ENCODE measurements at regions not wholly inside any gene's neighbourhood (a gene's known extent, or its start where the extent isn't known, plus 50 kb on each side); places are given as distances from the start of the nearest gene placed in this dataset.

DNA sequence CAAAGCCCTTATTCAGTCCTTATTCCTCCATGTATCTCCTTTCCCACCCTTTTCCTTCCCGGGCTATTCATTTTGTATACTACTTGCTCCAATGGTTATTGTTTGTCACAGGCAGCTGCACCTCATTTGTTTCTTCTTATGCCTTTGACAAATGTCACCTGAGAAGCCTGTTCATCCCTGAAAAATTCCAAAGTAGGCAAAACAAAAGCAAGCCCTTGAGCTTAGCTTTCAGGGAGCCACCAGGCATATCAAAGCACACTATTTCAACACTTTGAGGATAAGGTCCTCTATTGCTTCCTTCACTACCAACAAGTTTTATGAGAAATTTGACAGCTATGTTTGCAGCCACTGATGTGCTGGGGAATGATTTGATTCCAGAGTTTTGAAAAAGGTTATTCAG is 738.7 kb upstream of the LMO3 start:
- no peak for TF ChIP-seq POLR2A (IDR thresholded peaks at IDR 0.05)
- no peak for TF ChIP-seq EP300 (IDR thresholded peaks at IDR 0.05)
